ENCODE measurements at regions not wholly inside any gene's neighbourhood (a gene's known extent, or its start where the extent isn't known, plus 50 kb on each side); places are given as distances from the start of the nearest gene placed in this dataset.
A peak's percentile ranks its signal among the peaks of the same experiment; 100 is the strongest.

DNA sequence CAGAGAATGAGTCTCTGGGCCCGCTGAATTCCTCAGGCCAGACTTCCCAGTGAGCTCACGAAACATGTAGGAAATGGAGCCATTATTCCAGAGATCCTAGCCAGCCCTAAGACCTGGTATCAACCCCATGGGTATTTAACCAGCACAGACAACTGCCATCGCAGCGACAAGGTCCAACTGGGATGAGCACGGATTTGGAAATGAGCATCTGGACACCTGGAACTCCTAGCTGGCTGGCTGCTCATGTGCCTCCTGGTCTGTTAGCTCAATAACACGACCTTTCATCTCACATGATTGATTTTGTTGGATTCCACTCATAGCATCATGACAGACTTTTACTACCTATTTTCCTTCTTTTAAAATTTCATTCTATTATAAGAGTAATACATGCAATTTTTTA lies 51.0 kb downstream of the POU3F3 start:
- no peaks in the 10 kb centered on the region for H3K36me3 Mint-ChIP-seq (ENCODE audit: low read depth)
- ATAC-seq (replicated peaks): no peak
- H3K4me1 Mint-ChIP-seq: no peaks in the 10 kb centered on the region
- H3K4me3 Mint-ChIP-seq: no peak overlapping the region
- H3K9me3 Mint-ChIP-seq: no peaks in the 10 kb centered on the region
- H3K27ac Mint-ChIP-seq: no peak overlapping the region
- peaks cover 25% of the 10 kb centered on the region for H3K27me3 Mint-ChIP-seq

DNA sequence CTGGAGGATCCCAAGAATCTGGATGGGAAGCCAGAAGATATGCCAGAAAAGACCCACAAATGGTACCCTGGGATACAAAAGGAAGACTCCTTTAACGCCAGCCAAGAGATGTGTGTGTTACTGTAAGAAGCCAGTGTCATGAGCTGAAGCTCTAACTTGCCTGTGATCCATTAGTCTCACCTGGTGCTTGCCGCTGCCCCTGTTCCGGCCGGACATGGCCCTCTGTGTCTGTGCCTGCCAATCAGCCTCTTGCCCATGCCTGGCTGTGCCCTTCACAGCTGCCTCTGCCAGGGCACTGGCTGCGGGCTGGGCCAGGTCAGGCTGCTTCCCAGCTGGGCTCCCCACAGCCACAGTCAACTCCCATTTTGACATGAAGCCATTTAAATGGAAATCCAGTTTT lies 55.4 kb downstream of the POU3F3 start:
- H3K36me3 Mint-ChIP-seq (ENCODE audit: low read depth): no peaks in the 10 kb centered on the region
- no peak for ATAC-seq (replicated peaks)
- H3K27ac Mint-ChIP-seq: no peak overlapping the region
- H3K27me3 Mint-ChIP-seq: peaks cover 18% of the 10 kb centered on the region
- H3K4me1 Mint-ChIP-seq: no peaks in the 10 kb centered on the region
- H3K9me3 Mint-ChIP-seq: no peaks in the 10 kb centered on the region
- H3K4me3 Mint-ChIP-seq: no peak overlapping the region

DNA sequence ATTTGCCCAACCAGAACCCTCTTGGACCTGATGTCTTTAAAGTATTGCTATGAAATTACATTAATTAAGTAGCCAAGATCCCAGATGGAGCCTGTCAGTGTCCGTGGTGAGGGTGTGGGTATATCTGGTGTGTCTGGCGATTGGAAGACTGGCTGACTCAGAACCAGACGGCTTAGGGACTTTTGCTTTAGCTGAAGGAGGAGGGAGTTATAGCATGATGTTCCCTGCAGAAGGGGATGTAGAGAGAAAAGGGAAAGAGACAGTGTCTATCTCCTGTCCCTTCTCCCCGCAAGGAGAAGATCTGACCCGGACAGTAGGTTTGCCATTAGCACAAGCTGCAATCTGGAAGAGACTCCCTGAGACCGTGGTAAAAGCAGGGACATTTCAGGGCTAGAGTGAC lies 60.6 kb downstream of the POU3F3 start:
- Mint-ChIP-seq H3K27ac (no peak overlapping the region), H3K4me1 (no peaks in the 10 kb centered on the region), H3K4me3 (no peak overlapping the region)

DNA sequence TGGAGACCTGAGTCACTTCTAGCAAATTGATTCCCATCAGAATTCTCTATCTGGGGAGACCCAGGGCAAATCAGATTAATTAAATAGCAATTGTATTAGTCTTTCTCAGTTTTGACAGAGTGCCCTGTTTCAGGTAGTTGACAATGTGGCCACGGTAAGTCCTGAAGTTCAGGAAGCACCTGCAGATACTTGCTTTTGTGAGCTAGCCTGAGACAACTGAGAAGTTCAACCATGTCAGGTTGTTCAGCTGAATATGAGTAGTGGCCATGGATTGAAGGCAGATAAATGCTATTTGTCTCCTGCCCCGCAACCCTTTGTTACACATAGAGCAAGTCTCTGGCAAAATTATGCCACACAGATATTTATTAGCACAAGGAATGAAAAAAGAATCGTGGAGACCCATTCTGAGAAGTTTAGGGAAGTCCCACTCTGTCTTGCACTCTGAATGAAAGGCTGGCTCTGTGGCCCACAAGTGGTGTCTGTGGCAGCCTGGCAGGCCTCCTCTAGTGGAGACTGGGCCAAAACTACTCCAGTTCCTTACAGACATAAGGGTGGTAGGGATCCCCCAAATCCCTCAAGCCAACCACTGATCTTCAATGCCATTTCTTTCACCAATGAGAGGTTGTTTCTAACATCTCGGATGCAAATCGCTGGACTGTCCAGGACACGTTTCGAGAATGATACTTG lies 61.3 kb downstream of the POU3F3 start:
- Mint-ChIP-seq H3K4me1 (no peaks in the 10 kb centered on the region), H3K27me3 (peaks cover 4% of the 10 kb centered on the region), H3K27ac (no peak overlapping the region), H3K4me3 (no peak overlapping the region), H3K36me3 (ENCODE audit: low read depth) (no peaks in the 10 kb centered on the region), H3K9me3 (peaks cover under 1% of the 10 kb centered on the region)
- no peak for ATAC-seq (replicated peaks)

More for the DNA sequence above, 60.6 kb downstream of the POU3F3 start:
- H3K27me3 Mint-ChIP-seq: peaks cover under 1% of the 10 kb centered on the region
- no peaks in the 10 kb centered on the region for H3K36me3 Mint-ChIP-seq (ENCODE audit: low read depth)
- no peaks in the 10 kb centered on the region for H3K9me3 Mint-ChIP-seq
- no peak for ATAC-seq (replicated peaks)

DNA sequence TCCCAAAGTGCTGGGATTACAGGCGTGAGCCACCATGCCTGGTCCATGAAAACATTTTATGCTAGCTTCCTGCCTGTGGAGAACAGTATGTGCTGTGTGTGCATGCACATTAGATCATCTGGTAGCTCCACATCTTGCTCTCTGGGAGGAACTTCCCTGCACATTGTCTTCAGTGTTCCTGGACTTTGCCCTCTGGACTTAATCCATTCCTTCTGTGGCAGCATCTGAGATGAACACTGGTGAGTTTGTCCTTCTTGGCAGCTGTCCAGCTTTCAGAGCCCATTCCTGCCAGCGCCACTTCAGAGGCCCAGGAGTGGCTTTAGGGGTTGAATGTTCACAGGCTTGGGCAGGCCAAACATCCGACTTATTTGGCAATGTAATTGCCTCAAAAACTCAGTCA lies 65.2 kb downstream of the POU3F3 start:
- Mint-ChIP-seq H3K9me3 (peaks cover 12% of the 10 kb centered on the region), H3K36me3 (ENCODE audit: low read depth) (no peaks in the 10 kb centered on the region), H3K27ac (no peak overlapping the region), H3K27me3 (peaks cover 13% of the 10 kb centered on the region), H3K4me3 (no peak overlapping the region), H3K4me1 (no peaks in the 10 kb centered on the region)
- ATAC-seq (replicated peaks): no peak

DNA sequence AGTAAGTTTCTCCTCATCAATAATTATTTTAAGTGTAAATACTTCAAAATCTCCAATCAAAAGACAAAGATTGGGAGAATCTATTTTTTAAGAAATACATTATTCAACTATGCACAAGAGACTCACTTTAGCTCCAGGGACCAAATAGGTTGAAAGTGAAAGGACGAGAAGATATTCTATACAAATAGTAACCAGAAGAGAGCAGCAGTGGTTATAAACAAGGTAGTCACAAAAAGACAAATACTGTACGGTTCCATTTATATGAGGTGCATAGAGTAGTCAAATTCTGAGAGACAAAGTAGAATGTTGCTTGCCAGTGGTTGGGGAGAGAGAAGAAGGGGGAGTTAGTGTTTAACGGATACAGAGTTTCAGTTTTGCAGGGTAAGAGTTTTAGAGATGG lies 69.8 kb downstream of the POU3F3 start:
- H3K27ac Mint-ChIP-seq: no peak overlapping the region
- peaks cover 12% of the 10 kb centered on the region for H3K9me3 Mint-ChIP-seq
- H3K4me1 Mint-ChIP-seq: no peaks in the 10 kb centered on the region
- no peaks in the 10 kb centered on the region for H3K36me3 Mint-ChIP-seq (ENCODE audit: low read depth)
- H3K27me3 Mint-ChIP-seq: peaks cover 17% of the 10 kb centered on the region
- H3K4me3 Mint-ChIP-seq: no peak overlapping the region
- ATAC-seq (replicated peaks): no peak

DNA sequence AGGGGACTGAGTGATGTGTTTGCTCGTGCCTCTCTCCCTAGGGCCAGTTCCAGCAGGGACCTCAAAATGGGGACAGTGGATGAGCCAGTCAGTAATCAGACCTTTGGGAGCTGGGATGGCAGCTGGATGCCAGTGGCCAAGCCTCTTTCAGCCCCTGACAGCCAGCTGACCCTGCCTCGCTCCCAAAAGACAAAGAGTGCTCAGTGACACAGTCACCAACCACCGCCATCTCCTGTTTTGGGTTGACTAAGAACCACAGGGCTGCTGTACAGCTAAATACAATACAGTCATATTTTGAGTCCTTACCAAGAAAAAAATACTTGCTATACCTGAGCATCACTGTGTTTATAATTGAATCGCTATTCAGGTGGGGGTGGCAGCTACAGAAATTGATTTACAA lies 75.7 kb downstream of the POU3F3 start:
- no peaks in the 10 kb centered on the region for H3K4me1 Mint-ChIP-seq
- no peak overlapping the region for H3K27ac Mint-ChIP-seq
- peaks cover 7% of the 10 kb centered on the region for H3K27me3 Mint-ChIP-seq
- peak; percentile 34 for ATAC-seq (replicated peaks)
- H3K9me3 Mint-ChIP-seq: no peaks in the 10 kb centered on the region
- no peaks in the 10 kb centered on the region for H3K36me3 Mint-ChIP-seq (ENCODE audit: low read depth)
- H3K4me3 Mint-ChIP-seq: no peak overlapping the region

DNA sequence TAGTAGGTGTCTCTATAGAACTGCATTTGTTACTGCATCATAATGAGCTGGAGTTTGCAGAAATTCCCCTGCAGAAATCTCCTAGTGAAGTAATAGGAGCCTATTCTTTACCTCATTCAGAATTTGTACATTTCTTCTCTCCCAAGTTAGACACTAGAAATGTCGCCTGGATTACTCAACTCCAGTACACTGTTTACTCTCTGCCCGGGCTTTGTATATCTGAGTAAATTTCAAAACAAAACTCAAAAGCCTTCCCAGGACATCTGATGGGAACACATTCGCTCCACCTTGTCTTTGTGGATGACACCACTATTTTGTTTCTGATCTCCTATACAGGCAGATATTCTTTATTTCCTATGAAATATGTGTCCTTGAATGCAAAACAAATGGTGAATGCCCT lies 76.8 kb downstream of the POU3F3 start:
- Mint-ChIP-seq H3K4me3 (no peak overlapping the region), H3K4me1 (no peaks in the 10 kb centered on the region), H3K36me3 (ENCODE audit: low read depth) (no peaks in the 10 kb centered on the region), H3K27me3 (peaks cover 7% of the 10 kb centered on the region), H3K27ac (no peak overlapping the region), H3K9me3 (no peaks in the 10 kb centered on the region)
- no peak for ATAC-seq (replicated peaks)

DNA sequence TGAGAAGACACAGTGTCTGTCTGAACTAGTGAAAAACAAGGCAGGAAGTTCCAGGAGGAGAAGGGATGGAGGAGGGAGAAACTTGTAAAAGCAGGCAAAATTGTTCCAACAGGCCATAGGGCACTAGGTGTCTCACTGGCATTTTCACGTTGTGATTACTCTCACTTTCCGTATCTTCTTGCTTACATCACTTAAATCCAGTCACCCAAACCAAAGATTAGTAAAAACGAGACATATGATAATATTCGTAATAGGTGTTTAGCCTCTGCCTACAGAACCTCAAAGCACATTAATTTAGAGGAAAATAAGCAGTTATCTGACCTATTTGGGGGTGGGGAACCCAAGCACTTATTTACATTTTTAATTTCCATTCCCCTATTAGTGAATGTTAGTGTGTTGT lies 78.3 kb downstream of the POU3F3 start:
- peaks cover 4% of the 10 kb centered on the region for H3K27me3 Mint-ChIP-seq
- H3K36me3 Mint-ChIP-seq (ENCODE audit: low read depth): no peaks in the 10 kb centered on the region
- ATAC-seq (replicated peaks): peak; percentile 47
- H3K4me3 Mint-ChIP-seq: no peak overlapping the region
- no peak overlapping the region for H3K27ac Mint-ChIP-seq
- H3K4me1 Mint-ChIP-seq: no peaks in the 10 kb centered on the region
- no peaks in the 10 kb centered on the region for H3K9me3 Mint-ChIP-seq

DNA sequence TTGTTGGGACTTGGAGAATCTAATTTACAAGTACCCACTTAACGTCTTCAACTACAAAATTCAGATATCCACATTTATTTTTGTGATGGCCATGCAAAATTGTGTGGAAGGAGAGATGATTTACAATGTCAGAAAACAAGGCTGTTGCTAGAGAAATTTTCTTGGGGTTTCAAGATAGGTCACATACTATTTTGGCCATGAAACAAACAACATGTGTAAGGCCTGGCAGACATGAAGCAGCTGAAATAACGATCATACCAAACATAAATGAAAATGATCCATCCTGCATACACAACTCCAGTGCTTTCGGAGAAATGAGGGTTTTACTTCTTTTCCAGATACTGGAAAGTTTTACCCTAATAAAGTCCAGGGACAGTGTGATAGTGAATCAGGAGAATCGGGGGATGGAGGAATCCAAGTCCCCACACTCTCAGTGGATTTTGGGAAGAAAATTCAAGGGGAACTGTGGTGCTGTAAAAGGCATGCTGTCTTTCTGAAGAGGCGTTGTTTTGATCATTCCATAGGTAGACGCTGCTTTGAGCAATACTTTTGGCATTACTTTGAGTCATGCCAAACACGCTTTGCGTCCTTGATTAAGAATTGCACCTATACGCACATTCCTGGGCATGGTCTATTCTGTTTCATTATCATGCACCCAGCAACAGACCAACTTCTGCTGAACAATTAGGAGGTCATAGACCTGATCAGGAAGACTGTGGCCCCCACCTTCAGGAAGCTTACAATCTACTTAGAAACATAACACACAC lies 79.4 kb downstream of the POU3F3 start:
- H3K36me3 Mint-ChIP-seq (ENCODE audit: low read depth): no peaks in the 10 kb centered on the region
- no peaks in the 10 kb centered on the region for H3K4me1 Mint-ChIP-seq
- peaks cover 4% of the 10 kb centered on the region for H3K27me3 Mint-ChIP-seq
- no peaks in the 10 kb centered on the region for H3K9me3 Mint-ChIP-seq
- H3K4me3 Mint-ChIP-seq: no peak overlapping the region
- no peak for ATAC-seq (replicated peaks)
- no peak overlapping the region for H3K27ac Mint-ChIP-seq

DNA sequence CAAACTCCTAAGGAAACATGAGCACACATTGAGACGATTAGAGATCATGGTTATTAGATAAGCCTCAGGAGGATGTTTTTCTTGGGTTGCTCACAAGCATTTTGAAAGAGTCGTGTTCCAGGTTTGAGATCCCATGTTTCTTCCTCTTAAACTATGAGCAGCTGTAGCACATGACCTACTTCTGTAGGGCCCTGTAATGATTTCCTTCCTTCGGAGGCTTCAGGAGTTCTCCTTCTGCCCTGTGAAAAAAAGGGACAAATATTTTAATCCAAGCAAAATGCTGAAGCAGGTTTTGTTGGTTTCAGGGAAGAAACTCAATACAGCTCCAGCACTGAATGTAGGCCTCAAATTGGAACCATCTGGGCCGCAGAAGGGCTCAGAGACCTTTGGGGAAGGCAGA lies 82.6 kb downstream of the POU3F3 start:
- H3K36me3 Mint-ChIP-seq (ENCODE audit: low read depth): no peaks in the 10 kb centered on the region
- H3K27ac Mint-ChIP-seq: no peak overlapping the region
- ATAC-seq (replicated peaks): no peak
- no peak overlapping the region for H3K4me3 Mint-ChIP-seq
- no peaks in the 10 kb centered on the region for H3K9me3 Mint-ChIP-seq
- no peaks in the 10 kb centered on the region for H3K4me1 Mint-ChIP-seq
- peaks cover 6% of the 10 kb centered on the region for H3K27me3 Mint-ChIP-seq

DNA sequence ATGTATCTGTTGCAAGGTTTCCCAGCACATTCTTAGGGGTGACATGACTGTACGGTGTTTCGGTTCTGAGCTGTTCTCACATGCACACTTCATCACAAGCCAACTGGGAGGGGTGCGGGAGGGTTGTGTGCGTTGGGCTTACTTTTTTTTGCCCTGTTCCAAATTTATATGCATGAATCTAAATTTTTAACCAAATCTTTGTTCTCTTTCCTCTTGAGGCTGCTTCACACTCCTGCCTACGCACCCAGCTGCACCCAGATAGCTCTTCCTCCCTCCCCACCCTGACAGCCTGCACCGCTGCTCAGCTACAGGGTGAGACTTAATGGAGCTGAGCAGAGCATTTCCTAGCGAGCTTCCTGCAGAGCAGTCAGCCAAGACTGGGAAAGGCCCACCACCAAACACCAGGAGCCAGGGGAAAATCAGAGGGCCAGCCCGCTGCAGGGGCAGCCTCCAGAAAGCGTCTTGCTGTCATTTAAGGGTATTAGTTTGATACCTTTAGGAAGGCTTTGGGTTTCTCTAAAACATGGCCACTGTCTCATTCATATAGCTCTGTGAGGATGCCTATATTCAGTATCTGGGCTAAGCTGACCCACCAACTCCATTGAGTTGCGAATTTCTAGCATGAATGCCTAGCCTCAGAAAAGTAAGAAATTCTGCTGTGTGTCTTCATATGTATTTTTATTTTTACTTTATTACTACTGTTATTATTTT lies 84.5 kb downstream of the POU3F3 start:
- no peak overlapping the region for H3K27ac Mint-ChIP-seq
- H3K4me3 Mint-ChIP-seq: no peak overlapping the region
- peak; percentile 44 for ATAC-seq (replicated peaks)
- H3K27me3 Mint-ChIP-seq: peaks cover 15% of the 10 kb centered on the region
- no peaks in the 10 kb centered on the region for H3K36me3 Mint-ChIP-seq (ENCODE audit: low read depth)
- H3K9me3 Mint-ChIP-seq: no peaks in the 10 kb centered on the region
- H3K4me1 Mint-ChIP-seq: no peaks in the 10 kb centered on the region

DNA sequence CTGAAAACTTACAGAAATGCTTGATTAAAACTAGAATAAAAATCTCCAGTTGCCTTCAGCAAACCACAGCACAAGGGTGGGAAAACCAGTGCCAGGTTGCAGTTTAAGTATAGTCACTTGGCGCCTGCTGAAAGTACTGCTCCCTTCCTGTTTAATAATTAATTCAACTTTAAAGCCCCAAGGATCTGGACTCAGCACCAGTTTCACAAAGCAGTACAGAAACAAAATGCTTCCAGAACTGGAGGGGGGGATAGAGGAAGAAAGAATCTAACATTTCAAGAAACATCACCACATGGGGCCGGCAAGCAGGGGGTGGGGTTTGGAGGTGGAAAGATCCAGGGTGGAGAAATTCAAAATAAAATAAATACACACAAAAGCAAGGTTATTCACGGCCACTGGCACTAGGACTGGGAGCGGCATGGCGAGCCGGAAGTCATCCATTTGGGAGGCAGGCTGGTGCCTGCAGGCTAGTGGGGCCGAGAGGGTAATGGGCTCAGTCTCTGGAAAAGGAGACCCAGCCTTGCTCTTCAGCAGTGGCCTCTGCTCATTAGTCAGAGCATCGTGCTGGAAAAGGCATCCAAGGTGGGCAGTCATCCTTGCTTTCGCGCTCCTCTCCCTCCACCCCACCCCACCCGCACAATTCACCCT lies 85.8 kb downstream of the POU3F3 start:
- no peak for ATAC-seq (replicated peaks)
- no peak overlapping the region for H3K4me3 Mint-ChIP-seq
- H3K9me3 Mint-ChIP-seq: no peaks in the 10 kb centered on the region
- H3K27me3 Mint-ChIP-seq: peaks cover 20% of the 10 kb centered on the region
- no peaks in the 10 kb centered on the region for H3K36me3 Mint-ChIP-seq (ENCODE audit: low read depth)
- H3K4me1 Mint-ChIP-seq: no peaks in the 10 kb centered on the region
- H3K27ac Mint-ChIP-seq: no peak overlapping the region

DNA sequence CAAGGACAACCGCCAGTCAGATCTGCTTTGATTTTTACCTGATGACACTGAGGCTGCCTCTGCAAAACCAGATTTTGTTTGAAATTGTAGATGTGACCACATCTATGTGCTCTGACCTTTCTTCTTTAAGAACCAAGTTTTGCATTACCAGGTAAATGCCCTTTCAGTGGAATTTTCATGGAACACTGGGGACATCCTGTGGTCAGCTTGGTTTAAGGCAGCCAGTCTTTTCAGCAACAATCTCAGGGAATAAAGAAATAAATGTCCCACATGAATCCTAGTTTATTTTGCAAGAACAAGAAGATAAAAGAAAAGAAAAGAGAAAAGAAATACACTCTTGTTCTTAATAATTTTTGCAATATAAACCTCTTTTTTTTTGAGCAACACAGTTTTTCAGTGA lies 90.6 kb downstream of the POU3F3 start:
- peaks cover 30% of the 10 kb centered on the region for H3K27me3 Mint-ChIP-seq
- no peaks in the 10 kb centered on the region for H3K9me3 Mint-ChIP-seq
- no peak for ATAC-seq (replicated peaks)
- no peaks in the 10 kb centered on the region for H3K4me1 Mint-ChIP-seq
- no peaks in the 10 kb centered on the region for H3K36me3 Mint-ChIP-seq (ENCODE audit: low read depth)
- H3K27ac Mint-ChIP-seq: no peak overlapping the region
- H3K4me3 Mint-ChIP-seq: no peak overlapping the region
